Tibial nerve (tissue), 4 donors: ENCODE measurements at regions not wholly inside any gene's neighbourhood (a gene's known extent, or its start where the extent isn't known, plus 50 kb on each side); places are given as distances from the start of the nearest gene placed in this dataset.
"Not testable (repeated sequence)": the region's sequence is repeated elsewhere in the genome, so short reads cannot be mapped to it uniquely, and the experiment has no call there.

Experiments
- EP300 ChIP-seq, 2 donors: sonication (generic); formaldehyde crosslinking; IDR thresholded peaks; one replicate each; pipeline ENCODE4 v1.6.1; 2017; ENCODE audit warnings: antibody characterized with exemption in 2 of 2, mild to moderate bottlenecking in 1 of 2
- POLR2A ChIP-seq, 2 donors: fragments of 450-650 bp; IDR thresholded peaks; one replicate each; pipeline ENCODE4 v1.6.1; 2017; ENCODE audit warnings: antibody characterized with exemption in 2 of 2, mild to moderate bottlenecking in 2 of 2, moderate library complexity in 2 of 2
- TF ChIP-seq, protein P1 (sequence below), 5 experiments: fragments of 200-600 bp in 3 of 5; fragments of 450-650 bp in 2 of 5; sonication (generic) in 3 of 5; IDR thresholded peaks; one replicate each; pipeline ENCODE4 v1.5.1; 2016 to 2019; ENCODE audit warnings: antibody characterized with exemption in 5 of 5, mild to moderate bottlenecking in 3 of 5, moderate library complexity in 2 of 5

DNA sequence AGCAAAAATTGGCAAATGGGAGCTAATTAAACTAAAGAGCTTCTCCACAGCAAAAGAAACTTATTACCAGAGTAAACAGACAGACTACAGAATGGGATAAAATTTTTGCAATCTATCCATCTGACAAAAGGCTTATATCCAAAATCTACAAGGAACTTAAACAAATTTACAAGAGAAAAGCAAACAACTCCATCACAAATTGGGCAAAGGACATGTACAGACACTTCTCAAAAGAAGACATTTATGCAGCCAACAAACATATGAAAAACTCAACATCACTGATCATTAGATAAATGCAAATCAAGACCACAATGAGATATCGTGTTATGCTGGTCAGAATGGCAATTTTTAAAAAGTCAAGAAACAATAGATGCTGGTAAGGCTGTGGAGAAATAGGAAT lies 315.6 kb downstream of the DMAC1 start:
- TF ChIP-seq, protein P1, sequence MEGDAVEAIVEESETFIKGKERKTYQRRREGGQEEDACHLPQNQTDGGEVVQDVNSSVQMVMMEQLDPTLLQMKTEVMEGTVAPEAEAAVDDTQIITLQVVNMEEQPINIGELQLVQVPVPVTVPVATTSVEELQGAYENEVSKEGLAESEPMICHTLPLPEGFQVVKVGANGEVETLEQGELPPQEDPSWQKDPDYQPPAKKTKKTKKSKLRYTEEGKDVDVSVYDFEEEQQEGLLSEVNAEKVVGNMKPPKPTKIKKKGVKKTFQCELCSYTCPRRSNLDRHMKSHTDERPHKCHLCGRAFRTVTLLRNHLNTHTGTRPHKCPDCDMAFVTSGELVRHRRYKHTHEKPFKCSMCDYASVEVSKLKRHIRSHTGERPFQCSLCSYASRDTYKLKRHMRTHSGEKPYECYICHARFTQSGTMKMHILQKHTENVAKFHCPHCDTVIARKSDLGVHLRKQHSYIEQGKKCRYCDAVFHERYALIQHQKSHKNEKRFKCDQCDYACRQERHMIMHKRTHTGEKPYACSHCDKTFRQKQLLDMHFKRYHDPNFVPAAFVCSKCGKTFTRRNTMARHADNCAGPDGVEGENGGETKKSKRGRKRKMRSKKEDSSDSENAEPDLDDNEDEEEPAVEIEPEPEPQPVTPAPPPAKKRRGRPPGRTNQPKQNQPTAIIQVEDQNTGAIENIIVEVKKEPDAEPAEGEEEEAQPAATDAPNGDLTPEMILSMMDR (IDR thresholded peaks at IDR 0.05) = not testable (repeated sequence)
- not testable (repeated sequence) for TF ChIP-seq EP300, POLR2A (IDR thresholded peaks at IDR 0.05)
